Karpas-422 (cell line): ENCODE measurements at regions not wholly inside any gene's neighbourhood (a gene's known extent, or its start where the extent isn't known, plus 50 kb on each side); places are given as distances from the start of the nearest gene placed in this dataset.

Experiments used
- DNase-seq: peaks from one replicate; pipeline ENCODE4 v3.0.0-alpha.2; 2015
- H2AFZ ChIP-seq: fragments of 200-600 bp; sonication (generic); 2 replicates; pipeline ENCODE4 v1.6.1; 2014; ENCODE audit warnings: antibody characterized with exemption, low read length, mixed read lengths
- H3K27ac ChIP-seq: fragments of 200-600 bp; sonication (generic); 2 replicates; pipeline ENCODE4 v1.5.1; 2014; ENCODE audit warnings: mild to moderate bottlenecking, low read length, moderate library complexity
- H3K27me3 ChIP-seq: fragments of 200-600 bp; sonication (generic); 2 replicates; pipeline ENCODE4 v1.6.1; 2014; ENCODE audit warnings: low read length, mixed read lengths
- H3K36me3 ChIP-seq: fragments of 200-600 bp; sonication (generic); 2 replicates; pipeline ENCODE4 v1.6.1; 2014; ENCODE audit warnings: low read length, mixed read lengths; ENCODE audit not compliant: insufficient read depth
- H3K4me1 ChIP-seq: fragments of 200-600 bp; sonication (generic); 2 replicates; pipeline ENCODE4 v1.6.1; 2014; ENCODE audit warnings: mild to moderate bottlenecking, low read length, mixed read lengths
- H3K4me2 ChIP-seq: fragments of 200-600 bp; sonication (generic); 2 replicates; pipeline ENCODE4 v1.6.1; 2014; ENCODE audit warnings: low read length, low read depth, mild to moderate bottlenecking; ENCODE audit not compliant: poor library complexity, severe bottlenecking
- H3K4me3 ChIP-seq: fragments of 200-600 bp; sonication (generic); 2 replicates; pipeline ENCODE4 v1.5.1; 2014; ENCODE audit warnings: mild to moderate bottlenecking, antibody characterized with exemption, low read length, mixed read lengths
- H3K79me2 ChIP-seq: fragments of 200-600 bp; sonication (generic); 2 replicates; pipeline ENCODE4 v1.6.1; 2014; ENCODE audit warnings: mild to moderate bottlenecking, low read length, mixed read lengths
- H3K9ac ChIP-seq: fragments of 200-600 bp; sonication (generic); 2 replicates; pipeline ENCODE4 v1.6.0; 2014; ENCODE audit warnings: low read length
- H3K9me2 ChIP-seq: fragments of 200-600 bp; sonication (generic), shearing (Covaris generic); replicated peaks from 2 replicates; pipeline ENCODE4 v1.6.0; 2014; ENCODE audit warnings: mild to moderate bottlenecking, low read length, moderate library complexity; ENCODE audit not compliant: insufficient read depth
- H3K9me3 ChIP-seq: fragments of 300-700, 200-600 bp; sonication (generic); 2 replicates; pipeline ENCODE4 v1.6.1; 2014; ENCODE audit warnings: low read length, mixed read lengths
- H4K20me1 ChIP-seq: fragments of 200-600 bp; sonication (generic); 2 replicates; pipeline ENCODE4 v1.6.1; 2014; ENCODE audit warnings: mild to moderate bottlenecking, antibody characterized with exemption, low read length, low read depth; ENCODE audit not compliant: insufficient read depth

DNA sequence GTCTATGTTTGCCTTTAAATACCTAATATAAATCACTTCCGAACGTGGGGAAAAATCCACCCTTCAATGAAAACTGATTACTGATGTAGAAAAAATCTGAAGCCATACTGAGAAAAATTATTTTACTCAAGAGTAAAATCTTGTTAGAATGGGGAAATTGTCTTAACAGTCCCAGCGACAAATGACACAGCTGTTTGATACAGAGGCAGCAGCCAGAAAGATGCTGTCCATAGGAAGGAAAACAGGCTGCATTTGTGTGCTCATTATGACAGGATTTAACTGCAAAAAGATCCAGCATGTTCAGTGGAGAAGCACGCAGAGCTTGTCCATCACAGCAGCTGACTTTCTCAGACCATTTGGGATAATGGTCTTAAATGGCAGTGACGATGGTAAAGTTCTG lies 443.0 kb downstream of the TFAP2B start:
- no peak for DNase-seq
- H3K9ac ChIP-seq = no peak overlapping the region
- H2AFZ ChIP-seq = no peak overlapping the region
- H3K4me3 ChIP-seq = no peak overlapping the region
- no peaks in the 10 kb centered on the region for H3K27me3 ChIP-seq
- no peaks in the 10 kb centered on the region for H3K9me3 ChIP-seq
- no peak overlapping the region for H3K4me2 ChIP-seq
- no peaks in the 10 kb centered on the region for H4K20me1 ChIP-seq
- H3K9me2 ChIP-seq = 0 out of 2 replicates have a peak, but pooled peaks cover 2% of the 10 kb centered on the region
- H3K36me3 ChIP-seq = no peaks in the 10 kb centered on the region
- no peaks in the 10 kb centered on the region for H3K79me2 ChIP-seq
- no peaks in the 10 kb centered on the region for H3K4me1 ChIP-seq
- H3K27ac ChIP-seq = no peak overlapping the region

DNA sequence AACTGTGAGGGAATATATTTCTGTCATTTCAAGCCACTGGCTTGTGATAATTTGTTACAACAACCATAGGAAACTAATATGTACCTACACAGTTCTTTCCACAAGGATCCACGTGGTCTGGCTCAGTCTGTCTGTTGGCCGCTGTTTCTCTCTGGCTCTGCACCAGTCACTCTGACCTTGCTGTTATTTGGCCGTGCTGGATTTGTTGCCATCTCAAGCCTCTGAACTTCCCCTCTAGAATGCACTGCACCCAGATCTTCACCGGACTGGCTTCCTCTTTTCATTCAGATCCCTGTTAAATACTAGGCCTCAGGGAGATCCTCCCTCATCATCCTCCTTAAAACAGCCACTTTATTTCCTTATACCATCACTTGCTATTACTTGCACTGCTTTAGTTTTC lies 446.8 kb downstream of the TFAP2B start:
- H3K9me2 ChIP-seq = 0 out of 2 replicates have a peak, but pooled peaks cover 2% of the 10 kb centered on the region
- no peak overlapping the region for H2AFZ ChIP-seq
- H3K9me3 ChIP-seq = 0 out of 2 replicates have a peak, but pooled peaks cover 3% of the 10 kb centered on the region
- H3K27me3 ChIP-seq = no peaks in the 10 kb centered on the region
- no peak for DNase-seq
- H3K79me2 ChIP-seq = no peaks in the 10 kb centered on the region
- no peaks in the 10 kb centered on the region for H3K4me1 ChIP-seq
- H3K4me3 ChIP-seq = no peak overlapping the region
- no peak overlapping the region for H3K27ac ChIP-seq
- no peak overlapping the region for H3K9ac ChIP-seq
- no peaks in the 10 kb centered on the region for H4K20me1 ChIP-seq
- no peaks in the 10 kb centered on the region for H3K36me3 ChIP-seq
- H3K4me2 ChIP-seq = no peak overlapping the region

DNA sequence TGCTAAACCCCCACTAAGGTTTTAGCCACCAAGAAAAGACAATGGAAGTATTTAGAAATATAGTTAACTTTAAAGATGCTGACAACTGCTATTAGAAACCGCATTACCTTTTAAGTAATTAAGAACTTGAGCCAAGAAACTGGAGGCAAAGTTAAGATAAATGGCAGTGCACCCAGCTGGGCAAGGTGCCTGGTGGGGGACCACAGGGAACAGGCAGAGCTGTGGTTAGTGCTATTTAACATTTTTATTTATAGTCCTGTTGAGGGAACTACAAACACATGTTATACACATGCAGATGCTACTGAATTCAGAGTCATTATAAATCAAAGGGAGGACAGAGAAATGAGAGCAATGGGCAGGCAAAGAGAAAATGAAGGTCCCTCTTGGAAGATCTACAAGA lies 447.9 kb downstream of the TFAP2B start:
- H3K27me3 ChIP-seq = no peaks in the 10 kb centered on the region
- H3K4me3 ChIP-seq = no peak overlapping the region
- H3K79me2 ChIP-seq = no peaks in the 10 kb centered on the region
- 0 out of 2 replicates have a peak, but pooled peaks cover 2% of the 10 kb centered on the region for H3K9me2 ChIP-seq
- no peaks in the 10 kb centered on the region for H4K20me1 ChIP-seq
- no peak for DNase-seq
- H3K9me3 ChIP-seq = 0 out of 2 replicates have a peak, but pooled peaks cover 3% of the 10 kb centered on the region
- H2AFZ ChIP-seq = no peak overlapping the region
- no peaks in the 10 kb centered on the region for H3K4me1 ChIP-seq
- H3K9ac ChIP-seq = no peak overlapping the region
- no peak overlapping the region for H3K4me2 ChIP-seq
- H3K36me3 ChIP-seq = no peaks in the 10 kb centered on the region
- H3K27ac ChIP-seq = no peak overlapping the region

DNA sequence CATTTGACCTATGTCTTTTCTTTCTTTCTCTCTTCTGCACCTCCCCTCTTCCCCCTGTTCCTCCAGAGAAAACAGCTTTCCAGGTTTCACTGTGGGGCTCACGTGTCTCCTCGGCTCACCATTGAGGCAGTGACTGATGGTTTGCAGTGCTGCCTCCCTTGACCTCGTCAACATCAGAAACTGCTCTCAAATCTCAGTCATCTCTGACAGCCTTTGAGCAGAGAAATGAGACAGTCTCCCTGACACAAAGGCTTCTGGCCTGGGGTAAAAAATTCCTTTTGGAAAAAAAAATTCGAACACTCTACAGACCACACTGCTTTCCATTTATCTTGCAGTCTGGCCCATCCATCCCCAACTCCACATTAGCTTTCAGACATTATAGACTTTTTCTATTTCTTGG lies 450.0 kb downstream of the TFAP2B start:
- no peaks in the 10 kb centered on the region for H3K4me1 ChIP-seq
- no peak overlapping the region for H2AFZ ChIP-seq
- H3K9me3 ChIP-seq = 0 out of 2 replicates have a peak, but pooled peaks cover 3% of the 10 kb centered on the region
- H3K9me2 ChIP-seq = no peaks in the 10 kb centered on the region
- DNase-seq = no peak
- H3K36me3 ChIP-seq = no peaks in the 10 kb centered on the region
- H3K79me2 ChIP-seq = no peaks in the 10 kb centered on the region
- H3K27ac ChIP-seq = no peak overlapping the region
- no peak overlapping the region for H3K4me3 ChIP-seq
- no peaks in the 10 kb centered on the region for H4K20me1 ChIP-seq
- H3K27me3 ChIP-seq = no peaks in the 10 kb centered on the region
- no peak overlapping the region for H3K4me2 ChIP-seq
- H3K9ac ChIP-seq = no peak overlapping the region

DNA sequence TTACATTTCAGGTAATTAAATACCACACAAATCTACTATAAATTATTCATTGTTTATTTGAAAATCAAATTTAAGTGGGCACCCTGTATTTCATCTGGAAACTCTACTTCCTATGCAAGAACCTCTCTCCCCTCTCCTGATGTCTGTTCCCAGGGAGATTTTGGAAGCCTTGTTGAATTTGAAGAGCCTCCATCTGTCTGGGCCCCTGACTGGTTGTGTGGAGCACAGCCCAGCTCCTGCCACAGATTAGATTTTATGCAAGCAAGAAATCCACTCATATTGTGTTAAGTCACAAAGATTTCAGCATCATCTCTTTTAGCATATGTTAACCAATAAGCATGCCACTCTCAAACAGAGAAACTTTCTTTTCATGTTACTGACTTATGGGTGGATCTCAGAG lies 451.2 kb downstream of the TFAP2B start:
- Histone ChIP-seq H3K4me1 (no peaks in the 10 kb centered on the region), H3K9me3 (0 out of 2 replicates have a peak, but pooled peaks cover 3% of the 10 kb centered on the region), H3K9me2 (no peaks in the 10 kb centered on the region), H3K9ac (no peak overlapping the region), H3K4me3 (no peak overlapping the region), H3K27ac (no peak overlapping the region), H3K36me3 (no peaks in the 10 kb centered on the region), H3K27me3 (no peaks in the 10 kb centered on the region), H3K79me2 (no peaks in the 10 kb centered on the region), H3K4me2 (no peak overlapping the region), H2AFZ (no peak overlapping the region), H4K20me1 (no peaks in the 10 kb centered on the region)
- DNase-seq = no peak

DNA sequence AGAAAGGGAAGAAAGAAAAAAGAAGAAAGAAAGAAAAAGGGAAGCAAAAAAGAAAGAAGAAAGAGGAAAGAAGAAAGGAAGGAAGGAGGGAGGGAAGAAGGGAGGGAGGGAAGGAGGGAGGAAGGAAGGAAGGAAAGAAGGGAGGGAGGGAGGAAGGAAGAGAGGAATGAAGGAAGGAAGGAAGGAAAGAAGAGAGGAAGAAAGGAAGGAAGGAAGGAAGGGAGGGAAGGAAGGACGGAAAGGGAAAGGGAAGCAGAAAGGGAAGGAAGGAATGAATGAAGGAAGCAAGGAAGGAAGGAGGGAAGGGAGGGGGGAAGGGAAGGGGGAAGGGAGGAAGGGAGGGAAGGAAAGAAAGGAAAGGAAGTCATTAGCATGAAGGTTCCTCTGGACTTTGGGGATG lies 452.9 kb downstream of the TFAP2B start:
- no peak overlapping the region for H3K4me3 ChIP-seq
- 0 out of 2 replicates have a peak, but pooled peaks cover 3% of the 10 kb centered on the region for H3K9me3 ChIP-seq
- H3K36me3 ChIP-seq = no peaks in the 10 kb centered on the region
- no peaks in the 10 kb centered on the region for H3K79me2 ChIP-seq
- no peak overlapping the region for H3K27ac ChIP-seq
- DNase-seq = no peak
- no peaks in the 10 kb centered on the region for H3K4me1 ChIP-seq
- H3K9ac ChIP-seq = no peak overlapping the region
- H3K9me2 ChIP-seq = no peaks in the 10 kb centered on the region
- H3K4me2 ChIP-seq = no peak overlapping the region
- no peaks in the 10 kb centered on the region for H4K20me1 ChIP-seq
- no peak overlapping the region for H2AFZ ChIP-seq
- no peaks in the 10 kb centered on the region for H3K27me3 ChIP-seq

DNA sequence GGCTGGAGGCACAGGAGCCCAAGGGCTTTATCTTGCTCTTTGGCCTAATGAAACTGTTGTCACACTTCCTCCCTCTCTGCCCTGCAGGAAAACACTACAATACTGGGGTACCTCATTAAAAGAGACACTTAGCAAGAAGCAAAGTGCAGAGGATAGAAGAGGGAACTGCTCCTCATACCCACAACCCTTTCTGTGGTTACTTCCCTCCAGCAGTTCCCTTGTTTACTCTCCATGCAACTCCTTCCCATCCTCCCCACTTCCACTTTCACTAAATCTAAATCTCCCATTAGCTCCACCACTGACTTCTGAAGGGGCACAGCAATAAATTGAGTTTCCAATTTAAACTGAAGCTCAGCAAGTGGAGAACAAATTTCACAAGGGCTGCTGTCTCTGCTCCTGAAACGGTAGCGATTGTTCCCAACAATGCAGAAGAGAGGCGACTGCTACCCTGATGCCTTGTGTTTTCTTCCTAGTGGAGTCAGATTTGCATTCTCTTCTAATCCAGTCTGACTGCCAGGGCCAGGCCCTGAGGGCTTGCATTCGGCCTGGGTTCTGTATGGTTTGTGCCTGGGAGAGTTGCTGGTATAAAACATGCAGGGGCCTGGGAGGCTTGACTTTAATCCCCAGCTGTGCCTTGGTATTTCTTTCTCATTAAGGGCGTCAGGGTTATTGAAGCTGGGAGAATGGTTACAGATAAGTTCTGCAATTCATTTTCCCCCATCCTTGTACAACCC lies 454.7 kb downstream of the TFAP2B start:
- Histone ChIP-seq H2AFZ (no peak overlapping the region), H3K79me2 (no peaks in the 10 kb centered on the region), H3K9me3 (peaks cover 3% of the 10 kb centered on the region), H3K4me2 (no peak overlapping the region), H3K27ac (no peak overlapping the region), H3K36me3 (no peaks in the 10 kb centered on the region), H3K9ac (no peak overlapping the region), H3K4me3 (no peak overlapping the region), H4K20me1 (no peaks in the 10 kb centered on the region), H3K27me3 (no peaks in the 10 kb centered on the region), H3K9me2 (no peaks in the 10 kb centered on the region), H3K4me1 (no peaks in the 10 kb centered on the region)
- no peak for DNase-seq

DNA sequence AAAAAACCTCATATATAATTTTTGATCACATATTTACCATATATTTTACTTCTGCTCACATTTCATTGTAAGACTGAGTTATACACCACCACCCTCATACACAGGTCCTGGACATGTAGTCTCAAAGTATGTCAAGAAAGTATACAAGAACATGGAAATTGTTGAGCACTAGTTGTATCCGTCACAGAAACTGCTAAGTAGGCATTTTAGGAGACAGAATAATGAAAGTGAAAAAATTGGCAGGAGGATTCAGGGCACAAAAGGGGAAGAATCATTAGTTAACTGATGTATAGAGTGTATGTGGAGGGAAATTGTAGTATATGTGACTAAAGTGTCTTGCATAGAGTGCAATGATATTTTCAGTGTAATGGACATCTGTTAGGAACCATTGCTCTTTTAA lies 458.8 kb downstream of the TFAP2B start:
- Histone ChIP-seq H3K36me3 (no peaks in the 10 kb centered on the region), H3K27ac (no peak overlapping the region), H4K20me1 (no peaks in the 10 kb centered on the region), H3K9me2 (no peaks in the 10 kb centered on the region), H3K27me3 (no peaks in the 10 kb centered on the region), H3K9ac (no peak overlapping the region), H3K4me2 (no peak overlapping the region), H3K9me3 (no peaks in the 10 kb centered on the region; the same call in none of the 2 replicates), H3K79me2 (no peaks in the 10 kb centered on the region), H3K4me3 (no peak overlapping the region), H3K4me1 (no peaks in the 10 kb centered on the region), H2AFZ (no peak overlapping the region)
- DNase-seq = no peak
